ENCODE measurements at regions not wholly inside any gene's neighbourhood (a gene's known extent, or its start where the extent isn't known, plus 50 kb on each side); places are given as distances from the start of the nearest gene placed in this dataset.

DNA sequence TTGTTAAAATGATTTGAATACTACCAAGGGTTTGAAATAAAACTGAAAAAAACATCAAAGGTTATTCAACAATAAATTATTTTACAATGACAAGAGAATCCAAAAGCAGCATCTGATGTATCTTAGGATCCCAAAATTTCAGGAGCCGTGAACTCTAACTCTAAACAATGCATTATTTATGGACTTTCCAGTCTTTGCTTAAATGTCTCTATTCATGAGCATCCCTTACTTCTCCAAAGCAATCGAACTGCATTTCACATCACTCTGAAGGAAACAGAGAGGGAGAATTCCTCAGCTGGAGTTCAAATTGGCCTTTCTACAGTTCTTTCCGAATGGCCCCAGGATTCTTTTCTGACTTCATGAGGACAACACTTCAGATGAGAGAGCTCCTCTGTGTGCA lies 229.1 kb downstream of the CBLN4 start:
- H2AK5ac ChIP-seq (ENCODE audit: low read length, severe bottlenecking): no peak overlapping the region
- no peak overlapping the region for H2BK15ac ChIP-seq (ENCODE audit: low read depth, poor library complexity, severe bottlenecking)
- H3K18ac ChIP-seq (ENCODE audit: low read depth in 1 of 2, low read length in 2 of 2): no peak overlapping the region
- H3K27ac ChIP-seq (ENCODE audit: low read length, poor library complexity, severe bottlenecking): no peak overlapping the region
- no peaks in the 10 kb centered on the region for H3K4me1 ChIP-seq (ENCODE audit: control insufficient read depth, insufficient read depth, low read depth, low read length)
- no peak overlapping the region for H3K14ac ChIP-seq (ENCODE audit: low read length in 2 of 2)
- DNase-seq: no peak
- H3K79me1 ChIP-seq (replicated peaks; ENCODE audit: low read length, poor library complexity, severe bottlenecking): no peaks in the 10 kb centered on the region
- H2AFZ ChIP-seq (ENCODE audit: low read depth, low read length): no peak overlapping the region
- H2BK5ac ChIP-seq (ENCODE audit: low read depth, low read length, poor library complexity, severe bottlenecking): no peak overlapping the region
- H3K36me3 ChIP-seq (ENCODE audit: control insufficient read depth in 1 of 2, insufficient read depth in 2 of 2, low read depth in 1 of 2, low read length in 2 of 2): no peaks in the 10 kb centered on the region
- H3K23ac ChIP-seq (ENCODE audit: low read length in 2 of 2): no peak overlapping the region
- H4K8ac ChIP-seq (ENCODE audit: low read length): no peak overlapping the region
- no peak overlapping the region for H3K9ac ChIP-seq (ENCODE audit: low read length)
- H2BK12ac ChIP-seq (ENCODE audit: low read length in 2 of 2): no peak overlapping the region
- H3K9me3 ChIP-seq (ENCODE audit: control insufficient read depth, low read length): peaks cover 14% of the 10 kb centered on the region
- no peak overlapping the region for H4K91ac ChIP-seq (ENCODE audit: low read length)
- no peak overlapping the region for H3K4me3 ChIP-seq (ENCODE audit: insufficient read depth in 1 of 2, low read depth in 1 of 2, low read length in 2 of 2)
- no peak overlapping the region for H2BK120ac ChIP-seq (ENCODE audit: low read depth, low read length)
- no peak overlapping the region for H3K4ac ChIP-seq (ENCODE audit: low read depth in 1 of 2, low read length in 2 of 2)
- H3K27me3 ChIP-seq (ENCODE audit: control insufficient read depth in 1 of 2, insufficient read depth in 1 of 2, low read length in 2 of 2): no peaks in the 10 kb centered on the region
- no peak overlapping the region for H3K4me2 ChIP-seq (ENCODE audit: low read length, poor library complexity, severe bottlenecking)
- WGBS: 68% methylated on average over 3 of the region's 3 CpGs

DNA sequence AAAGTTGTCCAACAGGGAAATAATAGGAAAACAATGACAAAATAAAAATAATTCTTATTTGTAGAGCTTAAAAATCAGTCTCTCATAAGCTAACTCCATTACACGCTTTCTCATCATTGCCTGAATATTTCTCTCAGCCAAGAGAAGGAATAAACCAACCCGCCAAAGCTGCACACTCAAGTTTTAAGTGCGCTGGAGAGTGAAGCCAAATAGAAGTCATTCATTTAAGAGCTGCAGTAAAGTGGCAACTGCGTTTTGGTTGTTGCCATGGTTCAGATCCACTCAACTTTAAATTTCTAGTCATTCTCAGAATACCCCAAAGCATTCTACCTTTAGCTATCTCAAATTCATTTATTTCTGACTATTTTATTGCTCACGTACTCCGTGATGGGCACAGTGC lies 230.7 kb downstream of the CBLN4 start:
- no peaks in the 10 kb centered on the region for H3K27me3 ChIP-seq (ENCODE audit: control insufficient read depth in 1 of 2, insufficient read depth in 1 of 2, low read length in 2 of 2)
- no peak overlapping the region for H2BK5ac ChIP-seq (ENCODE audit: low read depth, low read length, poor library complexity, severe bottlenecking)
- H4K91ac ChIP-seq (ENCODE audit: low read length): no peak overlapping the region
- DNase-seq: no peak
- no peak overlapping the region for H3K4me3 ChIP-seq (ENCODE audit: insufficient read depth in 1 of 2, low read depth in 1 of 2, low read length in 2 of 2)
- no peak overlapping the region for H2BK15ac ChIP-seq (ENCODE audit: low read depth, poor library complexity, severe bottlenecking)
- no peak overlapping the region for H3K4me2 ChIP-seq (ENCODE audit: low read length, poor library complexity, severe bottlenecking)
- no peak overlapping the region for H3K27ac ChIP-seq (ENCODE audit: low read length, poor library complexity, severe bottlenecking)
- H2BK12ac ChIP-seq (ENCODE audit: low read length in 2 of 2): no peak overlapping the region
- no peak overlapping the region for H3K4ac ChIP-seq (ENCODE audit: low read depth in 1 of 2, low read length in 2 of 2)
- H3K23ac ChIP-seq (ENCODE audit: low read length in 2 of 2): no peak overlapping the region
- H3K79me1 ChIP-seq (replicated peaks; ENCODE audit: low read length, poor library complexity, severe bottlenecking): no peaks in the 10 kb centered on the region
- H2BK120ac ChIP-seq (ENCODE audit: low read depth, low read length): no peak overlapping the region
- no peaks in the 10 kb centered on the region for H3K4me1 ChIP-seq (ENCODE audit: control insufficient read depth, insufficient read depth, low read depth, low read length)
- WGBS: 56% methylated on average over 6 of the region's 6 CpGs
- H3K36me3 ChIP-seq (ENCODE audit: control insufficient read depth in 1 of 2, insufficient read depth in 2 of 2, low read depth in 1 of 2, low read length in 2 of 2): no peaks in the 10 kb centered on the region
- H3K14ac ChIP-seq (ENCODE audit: low read length in 2 of 2): no peak overlapping the region
- no peak overlapping the region for H4K8ac ChIP-seq (ENCODE audit: low read length)
- H3K9me3 ChIP-seq (ENCODE audit: control insufficient read depth, low read length): peaks cover 14% of the 10 kb centered on the region
- H3K9ac ChIP-seq (ENCODE audit: low read length): no peak overlapping the region
- no peak overlapping the region for H2AK5ac ChIP-seq (ENCODE audit: low read length, severe bottlenecking)
- no peak overlapping the region for H3K18ac ChIP-seq (ENCODE audit: low read depth in 1 of 2, low read length in 2 of 2)
- H2AFZ ChIP-seq (ENCODE audit: low read depth, low read length): no peak overlapping the region

DNA sequence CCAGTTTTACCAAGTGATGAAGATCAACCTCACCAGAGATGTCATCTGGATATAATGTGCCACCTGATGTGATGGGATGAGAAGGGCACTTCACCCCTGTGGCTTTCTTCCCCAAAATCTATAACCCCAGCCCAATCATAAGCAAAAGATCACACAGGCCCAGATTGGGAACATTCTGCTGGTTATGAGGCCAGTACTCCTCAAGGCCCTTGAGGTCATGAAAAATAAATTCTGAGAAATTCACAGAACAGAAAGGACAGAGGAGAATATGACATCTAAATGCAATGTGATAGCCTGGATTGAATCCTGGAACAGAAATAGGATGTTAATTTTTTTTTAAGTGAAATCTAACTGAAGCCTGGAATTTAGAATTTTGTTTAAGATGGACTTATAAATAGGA lies 243.5 kb downstream of the CBLN4 start:
- Histone ChIP-seq H3K23ac (ENCODE audit: low read length in 2 of 2) (no peak overlapping the region), H2BK120ac (ENCODE audit: low read depth, low read length) (no peak overlapping the region), H3K18ac (ENCODE audit: low read depth in 1 of 2, low read length in 2 of 2) (no peak overlapping the region), H3K9ac (ENCODE audit: low read length) (no peak overlapping the region), H3K27me3 (ENCODE audit: control insufficient read depth in 1 of 2, insufficient read depth in 1 of 2, low read length in 2 of 2) (no peaks in the 10 kb centered on the region), H2AFZ (ENCODE audit: low read depth, low read length) (no peak overlapping the region), H3K79me1 (replicated peaks; ENCODE audit: low read length, poor library complexity, severe bottlenecking) (no peaks in the 10 kb centered on the region), H2AK5ac (ENCODE audit: low read length, severe bottlenecking) (no peak overlapping the region), H3K4me3 (ENCODE audit: insufficient read depth in 1 of 2, low read depth in 1 of 2, low read length in 2 of 2) (no peak overlapping the region), H3K4ac (ENCODE audit: low read depth in 1 of 2, low read length in 2 of 2) (no peak overlapping the region), H4K91ac (ENCODE audit: low read length) (no peak overlapping the region), H4K8ac (ENCODE audit: low read length) (no peak overlapping the region), H3K27ac (ENCODE audit: low read length, poor library complexity, severe bottlenecking) (no peak overlapping the region), H2BK5ac (ENCODE audit: low read depth, low read length, poor library complexity, severe bottlenecking) (no peak overlapping the region), H3K4me1 (ENCODE audit: control insufficient read depth, insufficient read depth, low read depth, low read length) (no peaks in the 10 kb centered on the region), H3K14ac (ENCODE audit: low read length in 2 of 2) (no peak overlapping the region), H3K36me3 (ENCODE audit: control insufficient read depth in 1 of 2, insufficient read depth in 2 of 2, low read depth in 1 of 2, low read length in 2 of 2) (no peaks in the 10 kb centered on the region), H3K9me3 (ENCODE audit: control insufficient read depth, low read length) (peaks cover 25% of the 10 kb centered on the region), H2BK12ac (ENCODE audit: low read length in 2 of 2) (no peak overlapping the region), H3K4me2 (ENCODE audit: low read length, poor library complexity, severe bottlenecking) (no peak overlapping the region), H2BK15ac (ENCODE audit: low read depth, poor library complexity, severe bottlenecking) (no peak overlapping the region)
- no peak for DNase-seq

DNA sequence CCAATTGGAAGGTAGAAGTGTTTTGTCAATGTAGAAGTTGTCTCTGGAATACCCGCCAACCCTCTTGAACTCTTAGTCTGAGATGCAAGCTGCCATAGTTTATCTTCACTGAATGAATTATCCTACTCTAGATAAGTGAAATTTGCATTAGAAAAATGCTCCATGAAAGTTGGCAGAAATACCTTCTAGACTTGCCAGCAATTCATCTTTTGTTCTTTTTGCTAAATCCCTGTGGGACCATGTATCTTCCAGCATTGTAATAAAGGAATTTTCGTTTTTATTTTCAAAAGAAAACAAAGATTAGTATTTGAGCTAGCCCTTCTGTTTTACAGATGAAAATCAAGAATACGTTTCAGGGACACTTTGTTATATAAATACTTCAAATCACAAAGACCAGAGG lies 244.2 kb downstream of the CBLN4 start:
- Histone ChIP-seq H3K23ac (ENCODE audit: low read length in 2 of 2) (no peak overlapping the region), H3K36me3 (ENCODE audit: control insufficient read depth in 1 of 2, insufficient read depth in 2 of 2, low read depth in 1 of 2, low read length in 2 of 2) (no peaks in the 10 kb centered on the region), H2AFZ (ENCODE audit: low read depth, low read length) (no peak overlapping the region), H3K4ac (ENCODE audit: low read depth in 1 of 2, low read length in 2 of 2) (no peak overlapping the region), H2AK5ac (ENCODE audit: low read length, severe bottlenecking) (no peak overlapping the region), H2BK120ac (ENCODE audit: low read depth, low read length) (no peak overlapping the region), H3K4me1 (ENCODE audit: control insufficient read depth, insufficient read depth, low read depth, low read length) (no peaks in the 10 kb centered on the region), H3K79me1 (replicated peaks; ENCODE audit: low read length, poor library complexity, severe bottlenecking) (no peaks in the 10 kb centered on the region), H3K18ac (ENCODE audit: low read depth in 1 of 2, low read length in 2 of 2) (no peak overlapping the region), H2BK15ac (ENCODE audit: low read depth, poor library complexity, severe bottlenecking) (no peak overlapping the region), H3K9me3 (ENCODE audit: control insufficient read depth, low read length) (peaks cover 23% of the 10 kb centered on the region), H3K27ac (ENCODE audit: low read length, poor library complexity, severe bottlenecking) (no peak overlapping the region), H3K27me3 (ENCODE audit: control insufficient read depth in 1 of 2, insufficient read depth in 1 of 2, low read length in 2 of 2) (no peaks in the 10 kb centered on the region), H3K9ac (ENCODE audit: low read length) (no peak overlapping the region), H4K91ac (ENCODE audit: low read length) (no peak overlapping the region), H4K8ac (ENCODE audit: low read length) (no peak overlapping the region), H2BK5ac (ENCODE audit: low read depth, low read length, poor library complexity, severe bottlenecking) (no peak overlapping the region), H3K4me3 (ENCODE audit: insufficient read depth in 1 of 2, low read depth in 1 of 2, low read length in 2 of 2) (no peak overlapping the region), H3K14ac (ENCODE audit: low read length in 2 of 2) (no peak overlapping the region), H3K4me2 (ENCODE audit: low read length, poor library complexity, severe bottlenecking) (no peak overlapping the region), H2BK12ac (ENCODE audit: low read length in 2 of 2) (no peak overlapping the region)
- no peak for DNase-seq
- no CpG with 5 or more reads among the region's 3 CpGs for WGBS

Data from mesenchymal stem cell (in vitro differentiated cells and primary cell).